NK-92 treated with Interleukin-12 subunit alpha and Interleukin-12 subunit beta, amount 100 ng/mL, for 24 hours (cell line): ENCODE measurements at regions not wholly inside any gene's neighbourhood (a gene's known extent, or its start where the extent isn't known, plus 50 kb on each side); places are given as distances from the start of the nearest gene placed in this dataset.
"Not testable (repeated sequence)": the region's sequence is repeated elsewhere in the genome, so short reads cannot be mapped to it uniquely, and the experiment has no call there.

Experiments used
- DNase-seq: peaks from one replicate; lab custom pipeline; 2025; lab: John Stamatoyannopoulos, UW

DNA sequence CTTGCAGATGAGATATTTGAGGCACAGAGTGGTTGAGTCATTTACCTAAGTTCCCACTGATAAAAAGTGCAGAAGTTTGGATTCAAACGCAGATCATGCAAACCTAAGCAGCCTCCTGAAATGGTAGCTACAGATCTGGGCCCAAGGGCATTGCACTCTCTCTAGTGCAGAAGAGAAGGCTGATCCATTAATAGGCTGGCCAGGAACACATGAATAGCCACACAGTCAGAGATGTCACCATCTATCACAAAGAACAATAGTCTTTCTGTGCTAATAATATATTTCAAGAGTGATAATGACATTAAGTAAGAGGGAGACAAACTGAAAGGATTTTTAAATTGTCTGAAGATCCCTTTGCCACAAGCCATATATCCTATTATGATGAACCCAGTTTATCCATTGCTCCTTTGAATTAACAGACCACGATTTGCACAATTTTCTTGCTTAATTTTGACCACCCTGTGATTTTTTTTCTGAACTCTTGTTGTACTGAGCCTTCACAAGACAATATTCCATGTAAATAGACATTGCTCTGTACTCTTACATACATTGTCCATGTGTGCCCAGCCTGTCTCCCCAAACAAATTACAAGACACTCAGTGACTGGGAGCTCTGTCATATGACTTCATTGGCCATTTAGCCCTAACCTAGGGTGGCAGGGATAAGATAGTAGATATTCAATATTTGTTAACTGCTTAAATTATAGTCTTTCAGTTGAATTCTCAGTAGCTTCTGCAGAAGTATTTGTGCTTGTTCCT, 112.4 kb upstream of the RBPJ start:
- no peak for DNase-seq

DNA sequence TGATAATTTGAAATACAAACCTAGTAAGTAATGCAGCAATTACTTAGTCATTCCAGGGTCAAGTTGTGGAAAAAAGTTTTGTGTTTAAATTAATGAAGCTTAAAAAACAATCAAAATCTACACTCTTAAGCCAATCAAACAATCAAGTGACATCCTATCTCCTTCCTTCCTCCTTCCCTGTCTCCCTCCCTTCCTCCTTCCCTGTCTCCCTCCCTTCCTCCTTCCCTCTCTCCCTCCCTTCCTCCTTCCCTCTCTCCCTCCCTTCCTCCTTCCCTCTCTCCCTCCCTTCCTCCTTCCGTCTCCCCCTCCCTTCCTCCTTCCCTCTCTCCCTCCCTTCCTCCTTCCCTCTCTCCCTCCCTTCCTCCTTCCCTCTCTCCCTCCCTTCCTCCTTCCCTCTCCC, 111.4 kb upstream of the RBPJ start:
- DNase-seq, result not testable (repeated sequence)

DNA sequence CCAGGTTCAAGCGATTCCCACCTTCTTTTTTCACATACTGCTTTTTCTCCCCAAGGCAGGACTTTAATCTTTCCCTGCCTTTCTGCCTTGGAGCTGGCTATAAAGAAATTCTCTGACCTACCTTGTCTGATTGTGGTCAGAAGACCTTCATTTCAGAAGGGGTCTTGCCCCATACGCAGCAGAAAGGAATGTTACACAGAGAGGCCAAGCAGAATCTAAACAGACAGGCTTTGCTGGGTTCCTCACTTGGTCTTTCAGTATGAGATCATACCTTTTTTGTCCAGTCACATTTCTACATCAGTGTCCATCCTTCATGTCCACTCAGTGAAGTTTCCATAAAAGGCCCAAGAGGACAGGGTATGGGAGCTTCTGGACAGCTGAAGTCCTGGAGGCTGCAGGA, 108.3 kb upstream of the RBPJ start:
- DNase-seq, result no peak

DNA sequence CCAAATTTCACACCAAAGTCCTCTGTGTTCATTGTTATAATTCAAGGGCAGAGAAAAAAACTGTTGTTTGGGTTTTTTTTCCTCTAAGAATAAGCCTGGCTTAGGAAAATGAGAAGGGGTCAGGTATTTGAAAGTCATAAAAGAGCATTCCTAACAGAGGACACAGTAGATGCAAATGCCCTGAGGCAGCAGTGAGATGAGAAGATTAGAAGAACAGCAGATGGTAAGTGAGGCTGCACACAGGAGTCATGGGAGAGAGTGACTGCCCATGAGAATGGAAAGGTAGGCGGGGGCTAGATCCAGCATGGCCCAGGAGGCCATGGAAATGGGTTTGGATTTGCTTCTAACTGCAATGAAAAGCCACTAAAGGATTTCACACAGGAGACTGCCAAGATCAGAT, 107.5 kb upstream of the RBPJ start:
- no peak for DNase-seq

DNA sequence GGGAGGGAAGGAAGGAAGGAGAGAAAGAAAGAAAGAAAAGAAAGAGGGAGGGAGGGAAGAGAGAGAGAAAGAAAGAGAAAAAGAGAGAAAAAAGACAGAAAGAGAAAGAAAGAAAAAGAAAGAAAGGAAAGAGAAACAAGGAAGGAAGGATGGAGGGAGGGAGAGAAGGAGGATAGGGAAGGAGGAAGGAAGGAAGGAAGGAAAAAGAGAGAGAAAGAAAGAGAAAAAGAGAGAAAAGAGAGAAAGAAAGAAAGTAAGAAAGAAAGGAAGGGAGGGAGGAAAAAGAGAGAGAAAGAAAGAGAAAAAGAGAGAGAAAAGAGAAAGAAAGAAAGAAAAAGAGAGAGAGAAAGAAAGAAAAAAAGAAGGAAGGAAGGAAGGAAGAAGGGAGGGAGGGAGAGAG, 105.8 kb upstream of the RBPJ start:
- DNase-seq, result no peak

DNA sequence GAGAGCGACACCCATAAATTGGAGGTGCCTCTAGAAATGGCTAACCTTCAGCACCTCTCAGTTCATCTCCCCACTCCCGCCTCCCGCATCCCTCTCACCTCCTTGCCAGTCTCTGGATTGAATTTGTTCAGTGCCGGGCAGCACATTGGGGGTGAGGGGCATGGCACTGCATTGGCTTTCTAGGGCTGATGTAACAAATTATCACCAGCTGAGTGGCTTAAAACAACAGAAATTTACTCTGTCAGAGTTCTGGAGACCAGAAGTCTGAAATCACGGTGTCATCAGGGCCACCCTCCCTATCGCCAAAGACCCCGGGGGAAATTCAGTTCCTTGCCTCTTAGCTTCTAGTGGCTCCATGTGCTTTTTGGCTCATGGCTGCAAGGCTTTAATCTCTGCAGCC, 105.1 kb upstream of the RBPJ start:
- no peak for DNase-seq

DNA sequence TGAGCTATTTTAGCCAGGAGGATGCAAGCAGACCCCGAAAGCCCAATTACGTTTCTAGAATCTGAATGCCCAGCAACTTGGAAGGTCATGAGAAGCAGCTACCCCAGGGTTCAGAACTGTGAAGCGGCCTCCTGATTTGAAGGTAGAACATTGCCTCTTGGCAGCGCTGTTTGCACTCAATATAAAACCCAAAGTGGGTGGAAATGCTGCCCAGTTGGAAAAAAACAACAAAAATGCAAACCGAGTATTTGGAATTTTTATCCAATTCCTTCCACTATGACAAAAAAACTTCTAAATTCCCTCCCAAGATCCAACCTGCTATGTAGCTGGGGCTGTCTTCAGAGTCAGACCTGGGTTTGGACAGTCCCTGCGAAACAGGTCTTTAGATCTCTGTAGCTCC, 103.3 kb upstream of the RBPJ start:
- DNase-seq, result no peak

DNA sequence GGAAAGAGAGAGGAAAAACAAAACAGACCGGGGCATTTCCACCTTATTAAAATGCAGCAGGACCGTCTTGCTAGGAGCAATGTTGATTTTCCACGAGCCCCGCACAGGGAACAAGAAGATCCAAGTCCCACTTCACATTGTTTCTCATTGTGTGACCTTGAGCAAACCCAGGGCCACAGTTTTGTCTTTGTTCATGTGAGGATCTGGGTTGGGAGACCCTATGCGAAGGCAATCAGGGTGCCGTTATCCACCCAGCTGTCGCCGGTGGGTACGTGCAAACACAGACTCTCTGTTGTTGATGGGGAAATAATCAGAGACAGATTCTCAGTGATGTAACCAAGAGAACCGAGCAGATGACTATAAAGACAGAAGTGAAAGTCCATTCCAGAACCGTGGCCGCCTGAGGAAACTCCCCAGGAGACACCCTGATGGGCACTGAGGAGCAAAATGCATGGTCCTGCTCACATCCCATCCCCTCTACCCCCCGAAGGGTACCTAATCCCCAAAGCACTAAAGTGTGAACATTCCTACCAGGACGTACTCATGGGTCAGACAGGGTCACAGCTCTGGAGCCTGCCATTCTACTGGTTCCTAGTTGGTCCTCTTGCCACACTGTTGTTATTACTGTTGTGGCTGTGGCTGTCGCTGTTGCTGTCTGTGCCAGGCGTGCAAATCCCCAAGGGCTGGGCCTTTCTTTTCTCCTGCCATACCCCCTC, 102.7 kb upstream of the RBPJ start:
- DNase-seq, result no peak

DNA sequence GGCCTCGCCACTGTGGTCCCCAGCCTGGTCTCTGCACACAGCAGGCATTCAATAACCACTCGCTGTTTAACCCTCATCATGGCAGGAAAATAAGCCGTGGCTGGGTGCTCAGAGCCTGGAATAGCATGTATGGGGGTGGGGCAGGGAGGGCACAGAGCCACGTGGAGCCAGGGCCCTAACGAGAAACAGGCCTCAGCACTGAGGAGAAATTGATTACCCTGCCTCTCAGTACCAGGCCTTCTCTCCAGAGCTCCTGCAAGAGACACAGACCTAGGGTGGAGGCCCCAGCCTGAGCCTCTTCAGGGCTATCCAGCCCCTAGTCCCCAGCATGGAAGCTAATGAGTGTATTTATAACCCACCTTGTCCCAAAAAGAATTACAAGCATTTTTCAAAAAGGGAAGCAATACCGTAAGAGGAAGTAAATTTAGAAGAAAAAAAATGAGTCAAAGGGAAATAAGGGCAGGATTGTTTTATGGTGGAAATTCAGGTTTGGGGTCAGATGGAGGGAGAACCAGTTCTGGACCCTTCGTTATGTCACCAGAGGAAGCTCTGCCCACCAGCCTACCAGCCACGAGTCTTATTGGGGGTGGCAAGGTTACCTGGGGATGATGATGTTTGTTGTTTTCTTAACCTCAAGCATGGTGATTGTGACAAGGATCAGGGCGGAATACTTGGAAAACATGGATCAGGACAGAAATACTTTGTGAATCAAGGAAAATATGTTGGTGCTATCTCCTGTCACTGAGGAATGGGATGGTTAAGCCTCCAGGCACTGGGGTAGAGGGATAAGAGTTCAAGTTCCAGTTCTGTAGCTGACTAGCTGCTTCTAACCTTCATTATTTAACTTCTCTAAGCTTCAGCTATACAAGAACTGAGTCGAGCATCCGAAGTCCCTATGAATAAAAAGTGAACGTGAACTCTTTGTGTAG, 101.9 kb upstream of the RBPJ start:
- DNase-seq, result no peak

DNA sequence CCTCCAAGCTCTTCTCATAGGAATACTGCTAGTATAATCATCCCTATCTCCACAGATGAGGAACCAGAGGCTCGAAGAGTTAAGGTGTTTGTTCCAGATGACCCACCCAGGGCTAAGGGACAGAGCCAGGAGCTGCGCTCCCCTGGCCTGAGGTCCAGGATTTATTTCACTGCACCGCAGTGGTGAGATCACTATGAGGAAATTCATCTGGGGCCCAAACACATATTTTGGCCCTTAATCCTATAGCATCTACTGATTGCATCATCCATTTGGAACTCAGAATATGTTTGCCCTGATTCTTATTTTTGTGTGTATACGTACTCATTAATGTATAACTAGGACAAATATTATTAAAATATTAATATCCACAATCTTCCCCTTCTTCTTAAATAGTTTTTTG, 100.1 kb upstream of the RBPJ start:
- DNase-seq, result no peak

DNA sequence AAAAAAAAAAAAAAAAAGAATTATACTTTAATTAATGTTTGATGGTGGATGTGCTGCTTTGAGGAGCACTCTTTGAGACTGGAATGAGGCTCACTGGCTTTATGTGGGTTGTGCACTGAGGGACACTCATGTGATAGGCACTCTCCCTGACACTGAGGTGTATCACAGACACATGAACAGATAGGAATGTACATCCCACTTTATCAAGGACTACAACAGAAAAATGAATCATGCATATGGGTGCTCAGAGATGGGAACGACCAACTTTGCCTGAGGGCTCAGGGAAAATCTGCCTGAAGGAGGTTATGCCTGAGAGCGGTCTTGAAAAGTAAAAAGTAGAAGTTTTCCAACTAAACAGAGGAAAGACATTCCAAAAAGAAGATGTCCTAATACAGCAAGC, 97.7 kb upstream of the RBPJ start:
- DNase-seq, result no peak

DNA sequence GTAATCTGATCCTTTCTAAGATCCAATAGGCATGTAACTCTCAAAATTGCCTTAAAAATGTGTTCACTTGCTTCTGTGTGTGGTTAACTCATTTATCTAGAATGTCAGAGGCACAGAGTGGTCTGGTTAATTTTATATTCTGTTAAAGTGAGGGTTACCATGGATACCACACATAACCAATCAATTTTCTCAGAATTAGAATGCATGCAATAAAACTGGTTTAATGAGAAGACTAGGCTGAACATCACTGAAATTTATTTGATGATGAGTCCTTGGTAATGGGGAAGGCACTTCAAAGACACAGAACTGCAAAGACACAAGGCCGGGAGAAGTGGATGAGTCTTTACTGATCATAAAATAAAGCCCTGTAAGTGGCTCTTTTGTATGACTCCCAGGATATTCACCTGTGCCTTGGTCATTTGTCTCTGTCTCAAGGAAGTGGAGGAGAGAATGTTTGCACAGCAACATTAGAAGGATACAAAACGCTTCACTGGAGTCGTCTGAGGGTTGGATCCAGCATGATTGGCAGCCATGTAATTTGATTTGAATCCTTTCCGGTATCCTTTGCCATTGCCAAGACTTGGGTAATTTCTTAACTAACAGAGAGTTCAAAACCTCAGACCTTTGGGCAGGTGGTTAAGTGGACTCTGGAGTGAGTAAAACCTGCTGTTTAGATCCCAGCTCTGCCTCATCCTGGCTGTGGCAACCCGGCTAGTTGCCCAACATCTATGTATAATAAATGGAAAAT, 94.0 kb upstream of the RBPJ start:
- DNase-seq, result no peak

DNA sequence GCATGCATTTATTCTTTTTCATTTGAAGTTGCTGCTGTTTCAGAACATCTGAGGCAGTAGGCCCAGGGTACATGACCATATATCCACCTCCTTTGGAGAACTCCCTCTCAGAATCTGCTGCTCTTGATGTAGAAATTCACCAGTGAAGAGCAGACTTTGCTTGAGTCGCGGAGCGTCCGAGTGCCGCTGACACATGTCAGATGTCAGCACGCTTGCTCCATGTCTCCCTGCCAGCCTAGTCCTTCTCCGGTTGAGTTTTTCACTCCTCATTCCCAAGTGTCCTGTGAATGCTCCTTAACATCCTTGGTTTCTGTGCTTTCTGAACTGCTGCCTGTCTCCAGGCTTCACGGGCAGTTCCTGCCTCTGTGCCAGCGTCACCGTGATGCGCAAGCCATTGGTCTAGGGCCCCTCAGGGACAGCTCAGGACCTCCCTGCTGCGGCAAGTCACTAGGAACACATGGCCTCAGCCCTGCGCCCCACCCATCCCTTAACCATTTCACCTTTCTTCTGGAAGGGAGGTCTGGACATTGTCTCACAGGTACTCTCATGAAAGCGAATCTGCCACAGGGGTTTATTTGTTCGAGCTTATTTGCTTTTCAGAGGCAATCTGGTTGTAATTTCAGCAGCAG, 93.1 kb upstream of the RBPJ start:
- no peak for DNase-seq

DNA sequence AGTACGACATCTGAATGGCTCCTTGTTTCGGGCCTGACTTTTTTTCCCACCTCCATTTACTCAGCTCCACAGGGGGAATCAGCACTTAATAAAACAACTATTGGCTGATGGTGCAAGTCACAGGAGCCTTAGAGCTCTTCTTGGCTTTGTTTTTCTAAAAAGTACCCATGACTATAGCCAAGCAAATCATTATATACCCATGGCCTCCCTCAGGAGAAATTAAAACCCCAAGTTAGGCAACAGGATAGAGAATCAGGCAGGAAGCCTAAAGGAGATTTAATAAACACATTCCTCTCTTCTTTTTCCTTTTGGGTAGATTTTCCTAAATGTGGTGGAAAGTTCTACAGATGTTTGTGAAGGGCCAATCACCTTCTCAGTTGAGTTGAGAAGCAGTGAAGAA, 91.9 kb upstream of the RBPJ start:
- no peak for DNase-seq

DNA sequence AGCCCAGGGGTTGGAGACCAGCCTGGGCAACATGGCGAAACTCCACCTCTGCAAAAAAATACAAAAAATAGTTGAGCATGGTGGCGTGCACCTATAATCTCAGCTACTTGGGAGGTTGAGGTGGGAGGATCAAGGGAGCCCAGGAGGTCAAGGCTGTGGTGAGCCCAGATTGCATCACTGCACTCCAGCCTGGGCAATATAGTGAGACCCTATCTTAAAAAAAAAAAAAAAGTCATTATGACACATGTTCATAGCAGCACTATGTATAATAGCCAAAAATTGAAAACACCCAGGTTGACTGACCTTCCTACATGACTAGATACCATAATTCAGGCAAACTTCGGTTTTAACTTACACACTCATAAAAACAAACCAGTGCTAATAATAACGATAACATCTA, 90.8 kb upstream of the RBPJ start:
- no peak for DNase-seq

DNA sequence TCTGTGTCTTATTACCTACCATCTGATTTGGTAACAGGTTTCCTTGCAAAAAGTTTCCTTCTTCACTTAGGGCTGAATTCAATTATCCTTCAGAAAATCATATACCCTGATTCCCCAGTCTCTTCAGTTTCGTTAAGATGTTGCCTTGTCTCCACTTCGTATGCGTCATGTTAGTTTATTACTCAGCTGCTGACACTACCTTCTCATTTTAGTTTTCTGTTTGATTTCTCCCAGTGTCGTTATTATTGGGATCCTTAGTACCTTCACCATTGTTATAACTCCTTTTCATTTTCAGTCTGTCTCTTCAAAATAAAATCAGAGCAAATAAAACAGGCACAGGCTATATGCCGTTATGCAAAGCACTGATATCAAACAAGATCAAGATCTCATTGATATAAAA, 87.5 kb upstream of the RBPJ start:
- DNase-seq, result no peak

DNA sequence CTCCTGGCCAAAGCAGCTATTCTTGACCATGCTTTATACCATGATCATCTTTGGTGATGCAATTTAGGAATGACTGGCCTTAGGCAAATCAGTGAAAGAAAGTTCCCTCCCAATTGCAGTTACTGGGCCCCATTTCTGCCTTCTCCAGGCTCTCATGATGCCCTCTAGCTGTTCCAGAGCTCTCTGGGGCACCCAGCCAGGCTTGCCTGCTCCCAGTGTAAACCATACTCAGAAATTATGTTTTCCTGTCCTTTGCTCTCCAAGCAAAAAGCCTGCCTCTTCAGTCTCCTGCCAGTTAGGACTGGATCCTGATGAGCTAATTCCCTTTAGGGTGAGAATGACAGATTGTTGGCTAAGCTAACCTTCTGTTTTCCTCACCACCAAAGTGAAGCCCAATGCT, 85.3 kb upstream of the RBPJ start:
- no peak for DNase-seq

DNA sequence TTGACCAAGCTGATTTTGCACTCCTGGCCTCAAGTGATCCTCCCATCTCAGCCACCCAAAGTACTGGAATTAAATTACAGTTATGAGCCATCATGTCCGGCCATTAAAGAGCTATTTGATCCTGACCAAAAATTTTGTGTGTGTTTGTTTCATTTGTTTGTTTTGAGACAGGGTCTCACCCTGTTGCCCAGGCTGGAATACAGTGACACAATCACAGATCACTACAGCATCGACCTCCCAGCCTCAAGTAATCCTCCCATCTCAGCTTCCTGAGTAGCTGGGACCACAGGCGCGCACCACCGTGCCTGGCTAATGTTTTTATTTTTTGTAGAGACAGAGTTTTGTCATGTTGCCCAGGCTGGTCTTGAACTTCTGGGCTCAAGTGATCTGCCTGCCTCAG, 82.9 kb upstream of the RBPJ start:
- DNase-seq, result no peak

DNA sequence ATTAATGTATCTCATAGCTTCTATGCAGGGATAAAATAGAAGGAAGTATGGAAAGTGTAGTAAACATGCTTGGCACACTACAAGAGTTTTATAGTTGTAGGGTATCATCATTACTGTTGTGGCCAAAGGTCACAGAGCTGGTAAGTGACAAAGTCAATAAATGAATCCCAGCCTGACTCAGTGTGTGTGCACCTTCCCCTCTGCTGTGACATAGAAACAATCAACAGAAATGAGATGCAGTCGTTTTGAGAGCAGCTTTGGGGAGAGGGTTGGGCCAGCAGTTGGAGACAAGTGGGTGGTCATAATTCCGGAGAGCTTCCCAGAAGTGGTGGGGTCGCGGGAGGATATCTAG, 82.4 kb upstream of the RBPJ start:
- DNase-seq, result no peak

DNA sequence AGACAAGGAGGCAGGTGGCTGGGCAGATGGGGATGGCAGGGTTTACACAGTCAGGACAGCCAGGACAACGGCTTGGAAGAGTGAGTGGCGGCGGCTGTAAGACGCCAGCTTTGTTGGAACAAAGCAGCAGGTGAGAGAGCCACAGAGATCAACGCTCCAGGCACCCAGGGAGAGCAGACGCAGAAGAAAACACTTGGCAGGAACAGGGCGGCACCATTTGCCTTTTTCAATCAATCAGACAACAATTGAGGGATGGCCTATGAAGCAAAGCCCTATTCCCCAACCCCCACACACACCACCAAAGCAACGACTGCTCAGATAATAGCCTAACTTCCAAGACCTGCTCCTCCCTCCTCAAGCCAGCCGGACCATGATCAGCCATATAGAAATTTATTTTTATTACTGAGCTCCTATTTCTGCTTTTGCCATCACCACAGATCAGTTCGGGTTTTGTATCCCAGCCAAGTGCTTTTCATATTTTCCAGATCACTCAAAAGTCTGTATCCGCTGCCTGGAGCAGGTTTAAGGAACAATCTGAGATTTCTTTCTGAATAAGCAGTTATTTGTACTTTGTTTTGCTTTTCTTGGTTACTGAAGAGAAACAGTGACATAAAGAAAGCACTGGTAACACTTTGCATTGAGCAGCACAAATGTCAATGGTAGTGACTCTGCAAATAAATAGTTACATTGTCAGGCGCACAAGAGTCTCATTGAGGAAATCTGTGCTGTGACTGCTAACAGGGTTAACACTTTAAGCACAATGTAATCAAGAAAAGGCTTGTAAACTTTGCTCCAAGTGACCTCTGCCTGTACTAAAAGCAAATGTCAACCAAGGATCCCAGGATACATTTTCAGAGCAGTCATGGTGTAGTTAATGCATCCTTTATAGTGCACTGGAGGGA, 81.8 kb upstream of the RBPJ start:
- no peak for DNase-seq

DNA sequence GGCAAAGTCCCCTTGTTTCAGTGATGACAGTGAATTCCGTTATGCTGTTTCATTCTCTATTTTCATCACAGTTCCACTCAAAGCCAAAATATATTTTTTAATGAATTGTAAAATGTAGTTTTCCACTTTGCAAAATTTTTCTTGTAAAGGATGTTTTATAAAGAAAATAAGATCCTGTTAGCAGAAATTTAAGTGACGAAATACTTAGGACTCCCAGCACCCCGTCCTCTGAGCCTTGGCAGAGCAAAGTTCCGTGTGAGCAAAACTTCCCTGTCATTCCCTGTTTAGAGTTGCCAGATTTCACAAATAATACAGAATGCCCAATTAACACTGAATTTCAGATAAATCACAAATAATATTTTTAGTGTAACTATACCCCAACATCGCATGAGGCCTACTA, 81.0 kb upstream of the RBPJ start:
- no peak for DNase-seq
